HG03469 (cell line): ENCODE measurements at regions not wholly inside any gene's neighbourhood (a gene's known extent, or its start where the extent isn't known, plus 50 kb on each side); places are given as distances from the start of the nearest gene placed in this dataset.
A peak's percentile ranks its signal among the peaks of the same experiment; 100 is the strongest.

Experiments used
- ATAC-seq: cut with Tn5 transposase; IDR thresholded peaks from one replicate; pipeline ENCODE4 v1.9.1; 2021; ENCODE audit warnings: mild to moderate bottlenecking, moderate library complexity, moderate number of reproducible peaks; ENCODE audit not compliant: unreplicated experiment

GRCh38 chrX:82070948-82071347 is 869.0 kb downstream of the SH3BGRL start:
- no peak for ATAC-seq

GRCh38 chrX:82081027-82081426 is 879.1 kb downstream of the SH3BGRL start:
- no peak for ATAC-seq

- no peak for ATAC-seq
Measured at GRCh38 chrX:82087699-82088098, 885.8 kb downstream of the SH3BGRL start.

GRCh38 chrX:82092307-82092706 is 890.4 kb downstream of the SH3BGRL start:
- no peak for ATAC-seq

- no peak for ATAC-seq
Measured at GRCh38 chrX:82125103-82125502, 923.2 kb downstream of the SH3BGRL start.

- ATAC-seq: peak; percentile 79
Measured at GRCh38 chrX:82127228-82128123, 925.6 kb downstream of the SH3BGRL start.

GRCh38 chrX:82134378-82134777 is 932.5 kb downstream of the SH3BGRL start:
- ATAC-seq: no peak

GRCh38 chrX:82141942-82142341 is 940.0 kb downstream of the SH3BGRL start:
- ATAC-seq: no peak

- no peak for ATAC-seq
Measured at GRCh38 chrX:82161195-82161594, 959.3 kb downstream of the SH3BGRL start.

- ATAC-seq: no peak
Measured at GRCh38 chrX:82163701-82164100, 961.8 kb downstream of the SH3BGRL start.

GRCh38 chrX:82196866-82197265 is 995.0 kb downstream of the SH3BGRL start:
- no peak for ATAC-seq

- ATAC-seq: no peak
Measured at GRCh38 chrX:82208975-82209374, 1007.1 kb downstream of the SH3BGRL start.

- peak; percentile 42 for ATAC-seq
Measured at GRCh38 chrX:82218361-82218760, 1016.5 kb downstream of the SH3BGRL start.

GRCh38 chrX:82219129-82219528 is 1017.2 kb downstream of the SH3BGRL start:
- ATAC-seq: no peak

- ATAC-seq: no peak
Measured at GRCh38 chrX:82224961-82225360, 1023.1 kb downstream of the SH3BGRL start.

- no peak for ATAC-seq
Measured at GRCh38 chrX:82230013-82230412, 1028.1 kb downstream of the SH3BGRL start.

- no peak for ATAC-seq
Measured at GRCh38 chrX:82232679-82233078, 1030.8 kb downstream of the SH3BGRL start.

- no peak for ATAC-seq
Measured at GRCh38 chrX:82237328-82237727, 1035.4 kb downstream of the SH3BGRL start.
